B cell (primary cell): ENCODE measurements at regions not wholly inside any gene's neighbourhood (a gene's known extent, or its start where the extent isn't known, plus 50 kb on each side); places are given as distances from the start of the nearest gene placed in this dataset.

Experiments
- ATAC-seq: fragments of 200-7000 bp; cut with Tn5 transposase; one replicate; pipeline ENCODE4 v1.10.0; 2021; ENCODE audit warnings: low read depth, mild to moderate bottlenecking, moderate number of reproducible peaks, moderate library complexity
- CTCF ChIA-PET: fragments of 350-600 bp; sonication (Branson Sonifier 250); formaldehyde crosslinking; loops from one replicate; lab custom pipeline; 2021; ENCODE audit warnings: antibody characterized with exemption, inconsistent platforms; lab: Charles Lee
- POLR2A ChIA-PET: fragments of 350-600 bp; sonication (Branson Sonifier 250); formaldehyde crosslinking; loops from one replicate; lab custom pipeline; 2021; ENCODE audit warnings: antibody characterized with exemption; lab: Charles Lee
- DNase-seq: peaks from one replicate; pipeline ENCODE4 v3.0.0; 2013
- H2AFZ ChIP-seq: 2 replicates; pipeline ENCODE4 v1.6.1; 2012; ENCODE audit warnings: mild to moderate bottlenecking, low read depth, low read length; ENCODE audit not compliant: insufficient read depth, poor library complexity, severe bottlenecking
- H3K27ac ChIP-seq, 2 donors: 1 replicate in 1 of 2; 2 replicates in 1 of 2; pipeline ENCODE4 v1.5.1; 2012 to 2013; ENCODE audit warnings: low read length in 2 of 2, mild to moderate bottlenecking in 2 of 2, moderate library complexity in 1 of 2
- H3K27me3 ChIP-seq, 4 experiments: fragments of 200-600 bp in 1 of 4; sonication (generic) in 1 of 4; replicated peaks in 1 of 4; 1 replicate in 2 of 4; 2 replicates in 2 of 4; pipeline versions ENCODE4 v1.6.1 to v1.7.0; 2013 to 2016; ENCODE audit warnings: low read length in 3 of 4, mild to moderate bottlenecking in 2 of 4, mixed read lengths in 1 of 4, moderate library complexity in 1 of 4; ENCODE audit not compliant: insufficient read depth in 4 of 4, control insufficient read depth in 3 of 4; ENCODE audit errors: control extremely low read depth in 1 of 4
- H3K36me3 ChIP-seq, 2 experiments: replicated peaks in 1 of 2; 1 replicate in 1 of 2; 2 replicates in 1 of 2; pipeline versions ENCODE4 v1.6.1 to v1.7.1; 2013; ENCODE audit warnings: low read length in 1 of 2; ENCODE audit not compliant: insufficient read depth in 2 of 2, control insufficient read depth in 1 of 2; ENCODE audit errors: control extremely low read depth in 1 of 2, extremely low read depth in 1 of 2
- H3K4me1 ChIP-seq, 2 donors: fragments of 200-600 bp in 1 of 2; sonication (generic) in 1 of 2; 1 replicate in 1 of 2; 2 replicates in 1 of 2; pipeline versions ENCODE4 v1.5.1 to v1.6.1; 2013 to 2017; ENCODE audit warnings: low read length in 2 of 2; ENCODE audit not compliant: control insufficient read depth in 2 of 2, insufficient read depth in 2 of 2
- H3K4me2 ChIP-seq: replicated peaks from 2 replicates; pipeline ENCODE3; 2012; ENCODE audit warnings: mild to moderate bottlenecking, low read depth, low read length; ENCODE audit not compliant: poor library complexity, severe bottlenecking
- H3K4me3 ChIP-seq, 5 experiments: fragments of 200-600 bp in 1 of 5; sonication (generic) in 1 of 5; 1 replicate in 3 of 5; 2 replicates in 2 of 5; pipeline versions ENCODE4 v1.5.1 to v1.7.0; 2011 to 2016; ENCODE audit warnings: low read length in 4 of 5, mild to moderate bottlenecking in 4 of 5, low read depth in 2 of 5, control low read depth in 1 of 5, moderate library complexity in 1 of 5; ENCODE audit not compliant: insufficient read depth in 1 of 5; ENCODE audit errors: control extremely low read depth in 1 of 5, extremely low read depth in 1 of 5
- H3K79me2 ChIP-seq: fragments of 200-600 bp; sonication (generic); one replicate; pipeline ENCODE4 v1.6.0; 2016; ENCODE audit warnings: low read length; ENCODE audit not compliant: control insufficient read depth, insufficient read depth
- H3K9ac ChIP-seq: fragments of 200-600 bp; sonication (generic); 2 replicates; pipeline ENCODE4 v1.6.1; 2017; ENCODE audit warnings: mild to moderate bottlenecking, low read length, moderate library complexity
- H3K9me3 ChIP-seq, 3 donors: one replicate each; pipeline versions ENCODE4 v1.6.1 to v1.7.1; 2013; ENCODE audit warnings: low read length in 2 of 3; ENCODE audit not compliant: control insufficient read depth in 2 of 3, insufficient read depth in 1 of 3; ENCODE audit errors: control extremely low read depth in 1 of 3
- H4K20me1 ChIP-seq: 2 replicates; pipeline ENCODE4 v1.6.0; 2012; ENCODE audit warnings: mild to moderate bottlenecking, low read length; ENCODE audit not compliant: insufficient read depth, control insufficient read depth, poor library complexity, severe bottlenecking
- H3K27ac Mint-ChIP-seq: one replicate; pipeline ENCODE4 v1.8.0; 2021; ENCODE audit warnings: mixed read lengths
- H3K27me3 Mint-ChIP-seq: one replicate; pipeline ENCODE4 v1.8.0; 2021; ENCODE audit warnings: mixed read lengths
- H3K4me1 Mint-ChIP-seq: one replicate; pipeline ENCODE4 v1.8.0; 2021; ENCODE audit warnings: mixed read lengths
- H3K4me3 Mint-ChIP-seq: one replicate; pipeline ENCODE4 v1.8.0; 2021; ENCODE audit warnings: mixed read lengths
- H3K9me3 Mint-ChIP-seq: one replicate; pipeline ENCODE4 v1.8.0; 2022; ENCODE audit warnings: mixed read lengths; ENCODE audit not compliant: insufficient read depth
- CTCF ChIP-seq: fragments of 200-600 bp; IDR thresholded peaks from one replicate; pipeline ENCODE4 v1.8.0; 2022; ENCODE audit warnings: antibody characterized with exemption, mild to moderate bottlenecking
- EZH2 ChIP-seq: IDR thresholded peaks from 2 replicates; pipeline ENCODE4 v1.6.1; 2012; ENCODE audit warnings: borderline replicate concordance, low read depth, mild to moderate bottlenecking, moderate library complexity, low read length; ENCODE audit not compliant: insufficient read depth, poor library complexity, severe bottlenecking
- WGBS: methylation state at CpG from one replicate; pipeline ENCODE4 v1.1.5; 2013; ENCODE audit warnings: missing lambda C conversion rate; ENCODE audit not compliant: insufficient coverage; 5-methylcytosine and 5-hydroxymethylcytosine counted together
- intact Hi-C: fragments of 100-400 bp; cut with micrococcal nuclease; formaldehyde crosslinking; loops from one replicate; pipeline ENCODE4 v1.10.0; 2022

GRCh38 chr7:116188-116981 is 76.0 kb upstream of the FAM20C start:
- peaks cover 18% of the 10 kb centered on the region for H3K9me3 Mint-ChIP-seq
- H3K4me2 ChIP-seq = no peak overlapping the region
- H3K79me2 ChIP-seq = no peaks in the 10 kb centered on the region
- no peaks in the 10 kb centered on the region for H3K4me1 ChIP-seq
- no peak for ATAC-seq
- intact Hi-C loops = no loop called here
- H3K27me3 ChIP-seq = peaks cover 0 to 22% (median 3%) of the 10 kb centered on the region in 4 experiments
- no peaks in the 10 kb centered on the region for H3K36me3 ChIP-seq
- no peak overlapping the region for H3K4me3 ChIP-seq
- H3K27me3 Mint-ChIP-seq = peaks cover 41% of the 10 kb centered on the region
- no peak for DNase-seq
- no peaks in the 10 kb centered on the region for H4K20me1 ChIP-seq
- H2AFZ ChIP-seq = no peak overlapping the region
- ChIA-PET CTCF (no interaction called here), POLR2A (no interaction called here)
- peaks cover 0 to 15% (median 6%) of the 10 kb centered on the region in 3 donors for H3K9me3 ChIP-seq
- no peak overlapping the region for H3K27ac Mint-ChIP-seq
- H3K9ac ChIP-seq = no peak overlapping the region
- no peak overlapping the region for H3K4me3 Mint-ChIP-seq
- TF ChIP-seq EZH2 (no peak), CTCF (no peak)
- H3K4me1 Mint-ChIP-seq = no peaks in the 10 kb centered on the region
- WGBS = 94% methylated on average over 19 of the region's 19 CpGs
- H3K27ac ChIP-seq = no peak overlapping the region

- Histone ChIP-seq H3K4me2 (no peak overlapping the region), H3K4me3 (no peak overlapping the region), H3K9me3 (peaks cover 0 to 6% (median 3%) of the 10 kb centered on the region in 3 donors), H2AFZ (no peak overlapping the region), H3K79me2 (no peaks in the 10 kb centered on the region), H4K20me1 (no peaks in the 10 kb centered on the region), H3K36me3 (no peaks in the 10 kb centered on the region), H3K9ac (no peak overlapping the region), H3K27ac (no peak overlapping the region), H3K27me3 (peaks cover 0 to 22% (median 2%) of the 10 kb centered on the region in 4 experiments), H3K4me1 (no peaks in the 10 kb centered on the region)
- CTCF ChIA-PET = no interaction called here
- Mint-ChIP-seq H3K9me3 (peaks cover 14% of the 10 kb centered on the region), H3K27me3 (peaks cover 45% of the 10 kb centered on the region), H3K27ac (no peak overlapping the region), H3K4me1 (no peaks in the 10 kb centered on the region), H3K4me3 (no peak overlapping the region)
- intact Hi-C loops = no loop called here
- POLR2A ChIA-PET = no interaction called here
- DNase-seq (no peak), ATAC-seq (no peak)
- TF ChIP-seq EZH2 = no peak
- no peak for TF ChIP-seq CTCF
- WGBS = 87% methylated on average over 12 of the region's 22 CpGs
Measured at GRCh38 chr7:117836-118614, 74.3 kb upstream of the FAM20C start.
